K562 (cell line): ENCODE measurements at regions not wholly inside any gene's neighbourhood (a gene's known extent, or its start where the extent isn't known, plus 50 kb on each side); places are given as distances from the start of the nearest gene placed in this dataset.

ENCODE experiments used
- ATAC-seq: fragments of 200-7000 bp; cut with Tn5 transposase; 3 replicates; pipeline ENCODE4 v1.9.1; 2020; ENCODE audit warnings: moderate library complexity
- BruUV-seq: library from RNA; stranded (reverse); fragments of 400-500 nt; replicated peaks from 2 replicates; lab custom pipeline; 2021; lab: Mats Ljungman, UMichigan
- CTCF ChIA-PET: fragments of 300-600 bp; formaldehyde crosslinking; extraction: SDS; loops from one replicate; lab custom pipeline; 2021; ENCODE audit warnings: low intra/inter-chr PET ratio; lab: Yijun Ruan, JAX
- POLR2A ChIA-PET: fragments of 300-600, 350-650 bp; sonication (Branson Sonifier 250); formaldehyde crosslinking; extraction: SDS; loops from one replicate; lab custom pipeline; 2021; ENCODE audit warnings: antibody characterized with exemption, inconsistent platforms; lab: Yijun Ruan, JAX
- DNase-seq, 4 experiments: peaks; one replicate each; pipeline versions ENCODE4 v3.0.0 to v3.0.0-alpha.2; 2011 to 2018; ENCODE audit warnings: low spot score in 3 of 4, mixed read lengths in 3 of 4; ENCODE audit errors: extremely low read depth in 1 of 4
- FAIRE-seq: peaks from 2 replicates; lab custom pipeline; 2011; peaks lifted over from hg19 to GRCh38; lab: Jason Lieb, UNC
- H2AFZ ChIP-seq: 2 replicates; pipeline ENCODE4 v1.6.0; 2011; ENCODE audit warnings: low read depth, low read length, control low read depth, inconsistent platforms
- H3K27ac ChIP-seq: fragments of 200-600 bp; 3 replicates; pipeline ENCODE4 v1.8.0; 2011; ENCODE audit warnings: low read depth, mild to moderate bottlenecking, control low read depth, inconsistent platforms, low read length, moderate library complexity, mixed read lengths; ENCODE audit errors: extremely low read depth
- H3K27me3 ChIP-seq, 2 experiments: fragments of 300-600 bp in 1 of 2; 2 replicates in 1 of 2; 3 replicates in 1 of 2; pipeline versions ENCODE4 v1.6.0 to v1.8.0; 2011; ENCODE audit warnings: inconsistent platforms in 2 of 2, low read length in 2 of 2, mild to moderate bottlenecking in 1 of 2, mixed read lengths in 1 of 2, moderate library complexity in 1 of 2; ENCODE audit not compliant: control insufficient read depth in 2 of 2, insufficient read depth in 2 of 2
- H3K36me3 ChIP-seq: fragments of 300-600 bp; 3 replicates; pipeline ENCODE4 v1.8.0; 2011; ENCODE audit warnings: mild to moderate bottlenecking, low read length, inconsistent platforms; ENCODE audit not compliant: control insufficient read depth, insufficient read depth
- H3K4me1 ChIP-seq, 2 experiments: fragments of 200-600 bp in 1 of 2; replicated peaks in 1 of 2; 2 replicates in 1 of 2; 3 replicates in 1 of 2; pipeline versions ENCODE4 v1.5.1 to v1.8.0; 2011; ENCODE audit warnings: inconsistent platforms in 2 of 2, low read length in 2 of 2, mild to moderate bottlenecking in 1 of 2, mixed read lengths in 1 of 2, moderate library complexity in 1 of 2; ENCODE audit not compliant: control insufficient read depth in 2 of 2, insufficient read depth in 2 of 2
- H3K4me2 ChIP-seq: 2 replicates; pipeline ENCODE4 v1.6.1; 2011; ENCODE audit warnings: low read length, control low read depth, inconsistent platforms, mixed read lengths; ENCODE audit not compliant: insufficient read depth
- H3K4me3 ChIP-seq: fragments of 200-600 bp; sonication (generic), shearing (Covaris generic); 2 replicates; pipeline ENCODE4 v1.5.1; 2016; ENCODE audit warnings: control low read depth, inconsistent platforms
- H3K79me2 ChIP-seq: fragments of 200-600 bp; 3 replicates; pipeline ENCODE4 v1.8.0; 2011; ENCODE audit warnings: low read length, inconsistent platforms; ENCODE audit not compliant: control insufficient read depth, insufficient read depth
- H3K9ac ChIP-seq, 2 experiments: 2 replicates each; pipeline versions ENCODE4 v1.6.0 to v1.6.1; 2011; ENCODE audit warnings: low read depth in 2 of 2, low read length in 2 of 2, control low read depth in 1 of 2, inconsistent platforms in 1 of 2, mild to moderate bottlenecking in 1 of 2, mixed read lengths in 1 of 2; ENCODE audit not compliant: insufficient read depth in 1 of 2
- H3K9me1 ChIP-seq: one replicate; pipeline ENCODE4 v1.6.0; 2011; ENCODE audit warnings: inconsistent platforms, mild to moderate bottlenecking, low read length, moderate library complexity; ENCODE audit not compliant: control insufficient read depth, insufficient read depth
- H3K9me3 ChIP-seq: replicated peaks from 2 replicates; pipeline ENCODE4 v1.5.1; 2011; ENCODE audit warnings: low read depth, low read length, inconsistent platforms; ENCODE audit not compliant: control insufficient read depth, insufficient read depth
- H4K20me1 ChIP-seq: replicated peaks from 2 replicates; pipeline ENCODE4 v1.6.1; 2011; ENCODE audit warnings: low read length, inconsistent platforms, mixed read lengths; ENCODE audit not compliant: control insufficient read depth, insufficient read depth
- ADNP ChIP-seq: fragments of 200-800 bp; sonication (Bioruptor generic); IDR thresholded peaks from 2 replicates; pipeline ENCODE4 v1.6.1; 2016; ENCODE audit warnings: missing genetic modification characterization, missing compliant biosample characterization
- ATF7 ChIP-seq: fragments of 450-650 bp; IDR thresholded peaks from 2 replicates; pipeline ENCODE4 v1.7.1; 2014; ENCODE audit warnings: mild to moderate bottlenecking, moderate library complexity
- MEIS2 ChIP-seq: fragments of 450-650 bp; IDR thresholded peaks from 2 replicates; pipeline ENCODE4 v1.6.1; 2014; ENCODE audit warnings: mild to moderate bottlenecking; ENCODE audit not compliant: partially characterized antibody
- NFE2 ChIP-seq: IDR thresholded peaks from 2 replicates; pipeline ENCODE4 v1.6.1; 2014; ENCODE audit warnings: antibody characterized with exemption, low read depth
- PRMT5 ChIP-seq: sonication (generic); formaldehyde crosslinking; IDR thresholded peaks from 2 replicates; pipeline ENCODE4 v1.5.0; 2020; ENCODE audit warnings: missing genetic modification reagents
- SP1 ChIP-seq: sonication (generic); formaldehyde crosslinking; IDR thresholded peaks from 2 replicates; pipeline ENCODE4 v1.8.1; 2022; ENCODE audit warnings: mild to moderate bottlenecking, missing genetic modification reagents
- WGBS: fragments of 100-300 bp; shearing (Covaris generic); methylation state at CpG from one replicate; pipeline ENCODE4 v1.1.6; 2016; ENCODE audit warnings: low coverage, mixed read lengths; ENCODE audit not compliant: insufficient coverage; ENCODE audit errors: missing lambda C conversion rate; 5-methylcytosine and 5-hydroxymethylcytosine counted together
- in situ Hi-C: fragments of 300-500 bp; cut with MboI; formaldehyde crosslinking; loops from 4 replicates; pipeline ENCODE4 v1.15.0; 2018; ENCODE audit warnings: inconsistent platforms, mixed read lengths
- intact Hi-C: fragments of 100-400 bp; cut with micrococcal nuclease; formaldehyde crosslinking; loops from 2 replicates; pipeline ENCODE4 v1.14.2; 2022
- TF ChIP-seq, protein P1 (sequence below): fragments of 450-650 bp; formaldehyde crosslinking; conservative IDR thresholded peaks from 2 replicates; pipeline ENCODE4 v1.4.0; 2022; ENCODE audit warnings: mild to moderate bottlenecking, missing genetic modification characterization

DNA sequence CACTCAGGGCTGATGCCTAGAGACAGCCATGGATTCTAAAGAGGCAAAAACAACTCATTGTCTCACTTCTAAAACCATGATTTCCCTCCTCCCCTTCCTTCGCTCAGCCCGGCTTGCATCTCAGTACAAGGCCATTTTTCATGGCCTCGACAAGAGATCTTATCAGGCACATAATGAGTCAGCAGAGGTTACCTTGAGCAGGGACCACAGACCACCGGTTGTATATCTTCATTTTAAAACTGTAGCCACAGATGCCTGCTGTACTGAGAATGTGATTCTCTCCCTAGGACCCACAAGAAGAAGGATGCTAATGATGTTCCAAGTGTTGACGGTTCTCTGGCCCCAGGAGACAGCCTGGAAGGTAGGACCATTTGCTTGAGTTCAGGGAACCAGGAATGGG, 331.9 kb downstream of the AJAP1 start:
- no peak overlapping the region for H2AFZ ChIP-seq
- FAIRE-seq = no peak
- no peaks in the 10 kb centered on the region for H3K36me3 ChIP-seq
- no peaks in the 10 kb centered on the region for H3K9me3 ChIP-seq
- H3K27me3 ChIP-seq = no peaks in the 10 kb centered on the region
- BruUV-seq = no TSS peak
- no peaks in the 10 kb centered on the region for H3K4me1 ChIP-seq
- H3K9ac ChIP-seq = no peak overlapping the region
- H3K4me3 ChIP-seq = no peak overlapping the region
- ChIA-PET CTCF (no interaction called here), POLR2A (no interaction called here)
- 3% methylated on average over 5 of the region's 5 CpGs for WGBS
- no peaks in the 10 kb centered on the region for H3K79me2 ChIP-seq
- no peak for DNase-seq
- no peak for ATAC-seq
- no peak overlapping the region for H3K4me2 ChIP-seq
- TF ChIP-seq, protein P1, sequence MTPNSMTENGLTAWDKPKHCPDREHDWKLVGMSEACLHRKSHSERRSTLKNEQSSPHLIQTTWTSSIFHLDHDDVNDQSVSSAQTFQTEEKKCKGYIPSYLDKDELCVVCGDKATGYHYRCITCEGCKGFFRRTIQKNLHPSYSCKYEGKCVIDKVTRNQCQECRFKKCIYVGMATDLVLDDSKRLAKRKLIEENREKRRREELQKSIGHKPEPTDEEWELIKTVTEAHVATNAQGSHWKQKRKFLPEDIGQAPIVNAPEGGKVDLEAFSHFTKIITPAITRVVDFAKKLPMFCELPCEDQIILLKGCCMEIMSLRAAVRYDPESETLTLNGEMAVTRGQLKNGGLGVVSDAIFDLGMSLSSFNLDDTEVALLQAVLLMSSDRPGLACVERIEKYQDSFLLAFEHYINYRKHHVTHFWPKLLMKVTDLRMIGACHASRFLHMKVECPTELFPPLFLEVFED (CRISPR knock-in tag) = no peak
- TF ChIP-seq MEIS2 = peak; percentile 34
- peak; percentile 40; the same call in 1 of the 2 replicates for TF ChIP-seq NFE2
- TF ChIP-seq, all 486 proteins: peak for 2
- no peaks in the 10 kb centered on the region for H4K20me1 ChIP-seq
- in situ Hi-C loops (no loop called here), intact Hi-C loops (no loop called here)
- no peaks in the 10 kb centered on the region for H3K9me1 ChIP-seq
- H3K27ac ChIP-seq = no peak overlapping the region

- POLR2A ChIA-PET = interaction anchor here (0.8 kb wide), 1 partner anchor 18 kb away, joined by 4 read pairs; no protein-coding TSS in a partner anchor
- 0% methylated on average over 12 of the region's 18 CpGs for WGBS
These were observed 330.4 kb downstream of the AJAP1 start for GRCh38 chr1:4984841-4985240.

More at GRCh38 chr1:4984841-4985240, 330.4 kb downstream of the AJAP1 start:
- no peaks in the 10 kb centered on the region for H3K27me3 ChIP-seq
- DNase-seq = no peak
- intact Hi-C loops = no loop called here
- no peaks in the 10 kb centered on the region for H3K9me3 ChIP-seq
- no peaks in the 10 kb centered on the region for H3K79me2 ChIP-seq
- H3K4me2 ChIP-seq = no peak overlapping the region
- H3K9me1 ChIP-seq = no peaks in the 10 kb centered on the region
- H3K4me1 ChIP-seq = no peaks in the 10 kb centered on the region
- in situ Hi-C loops = no loop called here
- no peak overlapping the region for H2AFZ ChIP-seq
- no peak for FAIRE-seq
- CTCF ChIA-PET = no interaction called here
- no peak for TF ChIP-seq SP1 (CRISPR knock-in tag)
- no peak for TF ChIP-seq ADNP (tag)
- no peak for TF ChIP-seq PRMT5 (CRISPR knock-in tag)
- no peak for TF ChIP-seq ATF7
- H3K36me3 ChIP-seq = no peaks in the 10 kb centered on the region
- H3K4me3 ChIP-seq = no peak overlapping the region
- ATAC-seq = no peak
- no peaks in the 10 kb centered on the region for H4K20me1 ChIP-seq
- no peak overlapping the region for H3K27ac ChIP-seq
- BruUV-seq = no TSS peak
- H3K9ac ChIP-seq = no peak overlapping the region
